Duodenal mucosa (tissue), 2 donors: ENCODE measurements at regions not wholly inside any gene's neighbourhood (a gene's known extent, or its start where the extent isn't known, plus 50 kb on each side); places are given as distances from the start of the nearest gene placed in this dataset.

Experiments used
- H3K27ac ChIP-seq: one replicate; pipeline ENCODE4 v1.7.0; 2013; ENCODE audit warnings: low read depth, low read length
- H3K27me3 ChIP-seq, 2 donors: one replicate each; pipeline ENCODE4 v1.7.0; 2013; ENCODE audit warnings: low read length in 2 of 2, control low read depth in 1 of 2; ENCODE audit not compliant: insufficient read depth in 2 of 2, control insufficient read depth in 1 of 2
- H3K36me3 ChIP-seq, 2 donors: one replicate each; pipeline ENCODE4 v1.7.0; 2013; ENCODE audit warnings: low read length in 2 of 2, control low read depth in 1 of 2; ENCODE audit not compliant: insufficient read depth in 2 of 2, control insufficient read depth in 1 of 2
- H3K4me1 ChIP-seq, 2 donors: one replicate each; pipeline ENCODE4 v1.7.0; 2013; ENCODE audit warnings: low read length in 2 of 2, control low read depth in 1 of 2; ENCODE audit not compliant: insufficient read depth in 2 of 2, control insufficient read depth in 1 of 2
- H3K4me3 ChIP-seq, 2 donors: one replicate each; pipeline ENCODE4 v1.7.0; 2013; ENCODE audit warnings: low read length in 2 of 2, low read depth in 1 of 2
- H3K9ac ChIP-seq, 2 donors: one replicate each; pipeline ENCODE4 v1.7.0; 2013; ENCODE audit warnings: low read length in 2 of 2, low read depth in 1 of 2
- H3K9me3 ChIP-seq, 2 donors: one replicate each; pipeline ENCODE4 v1.7.0; 2013; ENCODE audit warnings: low read length in 2 of 2, control low read depth in 1 of 2; ENCODE audit not compliant: control insufficient read depth in 1 of 2

- Histone ChIP-seq H3K27ac (no peak overlapping the region), H3K9me3 (no peaks in the 10 kb centered on the region), H3K36me3 (no peaks in the 10 kb centered on the region), H3K27me3 (no peaks in the 10 kb centered on the region), H3K4me1 (no peaks in the 10 kb centered on the region), H3K9ac (no peak overlapping the region), H3K4me3 (no peak overlapping the region)
Observed at GRCh38 chr5:165642366-165642765, 2136.9 kb downstream of the MAT2B start.

GRCh38 chr5:165665735-165666400 is 2160.4 kb downstream of the MAT2B start:
- H3K27ac ChIP-seq, result no peak overlapping the region
- H3K9me3 ChIP-seq, result no peaks in the 10 kb centered on the region
- no peak overlapping the region for H3K9ac ChIP-seq
- H3K4me1 ChIP-seq, result no peaks in the 10 kb centered on the region
- no peak overlapping the region for H3K4me3 ChIP-seq
- no peaks in the 10 kb centered on the region for H3K36me3 ChIP-seq
- H3K27me3 ChIP-seq, result no peaks in the 10 kb centered on the region

- no peak overlapping the region for H3K4me3 ChIP-seq
- no peaks in the 10 kb centered on the region for H3K4me1 ChIP-seq
- peaks cover 0 to 8% of the 10 kb centered on the region in 2 donors for H3K9me3 ChIP-seq
- no peak overlapping the region for H3K27ac ChIP-seq
- H3K9ac ChIP-seq, result no peak overlapping the region
- H3K27me3 ChIP-seq, result no peaks in the 10 kb centered on the region
- H3K36me3 ChIP-seq, result no peaks in the 10 kb centered on the region
Observed at GRCh38 chr5:165673499-165673898, 2168.1 kb downstream of the MAT2B start.

GRCh38 chr5:165695796-165696195 is 2190.4 kb downstream of the MAT2B start:
- no peak overlapping the region for H3K27ac ChIP-seq
- no peaks in the 10 kb centered on the region for H3K27me3 ChIP-seq
- H3K36me3 ChIP-seq, result no peaks in the 10 kb centered on the region
- no peak overlapping the region for H3K4me3 ChIP-seq
- no peak overlapping the region for H3K9ac ChIP-seq
- peaks cover 0 to 14% of the 10 kb centered on the region in 2 donors for H3K9me3 ChIP-seq
- no peaks in the 10 kb centered on the region for H3K4me1 ChIP-seq

- no peaks in the 10 kb centered on the region for H3K36me3 ChIP-seq
- H3K9me3 ChIP-seq, result no peaks in the 10 kb centered on the region
- H3K27ac ChIP-seq, result no peak overlapping the region
- H3K27me3 ChIP-seq, result no peaks in the 10 kb centered on the region
- H3K4me1 ChIP-seq, result no peaks in the 10 kb centered on the region
- no peak overlapping the region for H3K4me3 ChIP-seq
- H3K9ac ChIP-seq, result no peak overlapping the region
Observed at GRCh38 chr5:165705960-165706359, 2200.5 kb downstream of the MAT2B start.

- no peaks in the 10 kb centered on the region for H3K36me3 ChIP-seq
- H3K9me3 ChIP-seq, result no peaks in the 10 kb centered on the region
- H3K27ac ChIP-seq, result no peak overlapping the region
- H3K27me3 ChIP-seq, result no peaks in the 10 kb centered on the region
- H3K4me3 ChIP-seq, result no peak overlapping the region
- H3K9ac ChIP-seq, result no peak overlapping the region
- H3K4me1 ChIP-seq, result no peaks in the 10 kb centered on the region
Observed at GRCh38 chr5:165712011-165712410, 2206.6 kb downstream of the MAT2B start.

- no peak overlapping the region for H3K9ac ChIP-seq
- no peaks in the 10 kb centered on the region for H3K4me1 ChIP-seq
- H3K27ac ChIP-seq, result no peak overlapping the region
- no peaks in the 10 kb centered on the region for H3K27me3 ChIP-seq
- H3K4me3 ChIP-seq, result no peak overlapping the region
- H3K9me3 ChIP-seq, result no peaks in the 10 kb centered on the region
- H3K36me3 ChIP-seq, result no peaks in the 10 kb centered on the region
Observed at GRCh38 chr5:165714598-165714997, 2209.2 kb downstream of the MAT2B start.

- Histone ChIP-seq H3K4me1 (no peaks in the 10 kb centered on the region), H3K9ac (no peak overlapping the region), H3K36me3 (no peaks in the 10 kb centered on the region), H3K4me3 (no peak overlapping the region), H3K27ac (no peak overlapping the region), H3K27me3 (no peaks in the 10 kb centered on the region), H3K9me3 (no peaks in the 10 kb centered on the region)
Observed at GRCh38 chr5:165720901-165721300, 2215.5 kb downstream of the MAT2B start.

GRCh38 chr5:165722401-165722800 is 2217.0 kb downstream of the MAT2B start:
- Histone ChIP-seq H3K4me3 (no peak overlapping the region), H3K9ac (no peak overlapping the region), H3K4me1 (no peaks in the 10 kb centered on the region), H3K36me3 (no peaks in the 10 kb centered on the region), H3K27ac (no peak overlapping the region), H3K27me3 (no peaks in the 10 kb centered on the region), H3K9me3 (peaks cover 0 to 7% of the 10 kb centered on the region in 2 donors)

- Histone ChIP-seq H3K9me3 (peaks cover 0 to 7% of the 10 kb centered on the region in 2 donors), H3K36me3 (no peaks in the 10 kb centered on the region), H3K9ac (no peak overlapping the region), H3K4me1 (no peaks in the 10 kb centered on the region), H3K27ac (no peak overlapping the region), H3K4me3 (no peak overlapping the region), H3K27me3 (no peaks in the 10 kb centered on the region)
Observed at GRCh38 chr5:165723931-165724330, 2218.5 kb downstream of the MAT2B start.

- H3K27ac ChIP-seq, result no peak overlapping the region
- no peaks in the 10 kb centered on the region for H3K4me1 ChIP-seq
- H3K9me3 ChIP-seq, result peaks cover 0 to 12% of the 10 kb centered on the region in 2 donors
- no peaks in the 10 kb centered on the region for H3K36me3 ChIP-seq
- H3K9ac ChIP-seq, result no peak overlapping the region
- H3K4me3 ChIP-seq, result no peak overlapping the region
- H3K27me3 ChIP-seq, result no peaks in the 10 kb centered on the region
Observed at GRCh38 chr5:165728425-165728824, 2223.0 kb downstream of the MAT2B start.
